ENCODE measurements at regions not wholly inside any gene's neighbourhood (a gene's known extent, or its start where the extent isn't known, plus 50 kb on each side); places are given as distances from the start of the nearest gene placed in this dataset.

- Histone ChIP-seq H3K4me3 (replicated peaks; ENCODE audit: low read depth, low read length) (no peak overlapping the region), H3K27me3 (replicated peaks; ENCODE audit: control insufficient read depth, insufficient read depth, low read length) (no peaks in the 10 kb centered on the region; the same call in 1 of the 2 replicates), H3K36me3 (ENCODE audit: control insufficient read depth, insufficient read depth, low read length) (no peaks in the 10 kb centered on the region)
- DNase-seq (ENCODE audit: extremely low read depth, insufficient read length): no peak
- TF ChIP-seq, protein P1, sequence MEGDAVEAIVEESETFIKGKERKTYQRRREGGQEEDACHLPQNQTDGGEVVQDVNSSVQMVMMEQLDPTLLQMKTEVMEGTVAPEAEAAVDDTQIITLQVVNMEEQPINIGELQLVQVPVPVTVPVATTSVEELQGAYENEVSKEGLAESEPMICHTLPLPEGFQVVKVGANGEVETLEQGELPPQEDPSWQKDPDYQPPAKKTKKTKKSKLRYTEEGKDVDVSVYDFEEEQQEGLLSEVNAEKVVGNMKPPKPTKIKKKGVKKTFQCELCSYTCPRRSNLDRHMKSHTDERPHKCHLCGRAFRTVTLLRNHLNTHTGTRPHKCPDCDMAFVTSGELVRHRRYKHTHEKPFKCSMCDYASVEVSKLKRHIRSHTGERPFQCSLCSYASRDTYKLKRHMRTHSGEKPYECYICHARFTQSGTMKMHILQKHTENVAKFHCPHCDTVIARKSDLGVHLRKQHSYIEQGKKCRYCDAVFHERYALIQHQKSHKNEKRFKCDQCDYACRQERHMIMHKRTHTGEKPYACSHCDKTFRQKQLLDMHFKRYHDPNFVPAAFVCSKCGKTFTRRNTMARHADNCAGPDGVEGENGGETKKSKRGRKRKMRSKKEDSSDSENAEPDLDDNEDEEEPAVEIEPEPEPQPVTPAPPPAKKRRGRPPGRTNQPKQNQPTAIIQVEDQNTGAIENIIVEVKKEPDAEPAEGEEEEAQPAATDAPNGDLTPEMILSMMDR (IDR thresholded peaks at IDR 0.05; ENCODE audit: insufficient read depth, low read length, poor library complexity, severe bottlenecking): no peak
Measured at GRCh38 chr17:77779711-77780539, 178.6 kb upstream of the TNRC6C start.

- H3K36me3 ChIP-seq (ENCODE audit: control insufficient read depth, insufficient read depth, low read length): no peaks in the 10 kb centered on the region
- H3K4me3 ChIP-seq (replicated peaks; ENCODE audit: low read depth, low read length): no peak overlapping the region
- DNase-seq (ENCODE audit: extremely low read depth, insufficient read length): no peak
- H3K27me3 ChIP-seq (replicated peaks; ENCODE audit: control insufficient read depth, insufficient read depth, low read length): no peaks in the 10 kb centered on the region; the same call in 1 of the 2 replicates
- TF ChIP-seq, protein P1 (IDR thresholded peaks at IDR 0.05; ENCODE audit: insufficient read depth, low read length, poor library complexity, severe bottlenecking): no peak
Measured at GRCh38 chr17:77781536-77781935, 177.0 kb upstream of the TNRC6C start.

DNA sequence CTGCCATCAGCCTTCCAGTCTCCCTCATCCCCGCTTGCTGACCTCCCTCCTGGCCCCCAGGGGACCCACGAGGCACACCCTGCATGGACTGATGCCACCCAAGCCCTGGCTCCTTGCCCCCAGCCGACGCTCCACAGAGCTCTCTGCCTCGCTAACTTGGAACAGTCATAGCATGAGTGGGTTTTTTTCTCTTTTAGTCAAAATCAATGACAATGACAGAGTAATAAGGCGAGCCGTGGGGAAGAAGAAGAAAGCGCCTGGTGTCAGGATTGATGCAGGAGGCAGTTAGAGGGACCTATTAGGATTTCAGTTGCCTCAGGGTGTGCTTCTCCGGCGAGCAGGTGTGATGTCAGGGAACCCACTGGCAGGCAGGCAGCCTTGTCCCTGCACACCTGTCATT lies 176.3 kb upstream of the TNRC6C start:
- TF ChIP-seq, protein P1 (IDR thresholded peaks at IDR 0.05; ENCODE audit: insufficient read depth, low read length, poor library complexity, severe bottlenecking): no peak
- no peaks in the 10 kb centered on the region; the same call in none of the 2 replicates for H3K27me3 ChIP-seq (replicated peaks; ENCODE audit: control insufficient read depth, insufficient read depth, low read length)

GRCh38 chr17:77782611-77783010 lies 175.9 kb upstream of the TNRC6C start:
- H3K36me3 ChIP-seq (ENCODE audit: control insufficient read depth, insufficient read depth, low read length): no peaks in the 10 kb centered on the region
- TF ChIP-seq, protein P1 (IDR thresholded peaks at IDR 0.05; ENCODE audit: insufficient read depth, low read length, poor library complexity, severe bottlenecking): no peak
- H3K27me3 ChIP-seq (replicated peaks; ENCODE audit: control insufficient read depth, insufficient read depth, low read length): no peaks in the 10 kb centered on the region; the same call in none of the 2 replicates
- H3K4me3 ChIP-seq (replicated peaks; ENCODE audit: low read depth, low read length): no peak overlapping the region
- DNase-seq (ENCODE audit: extremely low read depth, insufficient read length): no peak

More for the DNA sequence above, 176.3 kb upstream of the TNRC6C start:
- DNase-seq (ENCODE audit: extremely low read depth, insufficient read length): no peak
- Histone ChIP-seq H3K4me3 (replicated peaks; ENCODE audit: low read depth, low read length) (no peak overlapping the region), H3K36me3 (ENCODE audit: control insufficient read depth, insufficient read depth, low read length) (no peaks in the 10 kb centered on the region)

DNA sequence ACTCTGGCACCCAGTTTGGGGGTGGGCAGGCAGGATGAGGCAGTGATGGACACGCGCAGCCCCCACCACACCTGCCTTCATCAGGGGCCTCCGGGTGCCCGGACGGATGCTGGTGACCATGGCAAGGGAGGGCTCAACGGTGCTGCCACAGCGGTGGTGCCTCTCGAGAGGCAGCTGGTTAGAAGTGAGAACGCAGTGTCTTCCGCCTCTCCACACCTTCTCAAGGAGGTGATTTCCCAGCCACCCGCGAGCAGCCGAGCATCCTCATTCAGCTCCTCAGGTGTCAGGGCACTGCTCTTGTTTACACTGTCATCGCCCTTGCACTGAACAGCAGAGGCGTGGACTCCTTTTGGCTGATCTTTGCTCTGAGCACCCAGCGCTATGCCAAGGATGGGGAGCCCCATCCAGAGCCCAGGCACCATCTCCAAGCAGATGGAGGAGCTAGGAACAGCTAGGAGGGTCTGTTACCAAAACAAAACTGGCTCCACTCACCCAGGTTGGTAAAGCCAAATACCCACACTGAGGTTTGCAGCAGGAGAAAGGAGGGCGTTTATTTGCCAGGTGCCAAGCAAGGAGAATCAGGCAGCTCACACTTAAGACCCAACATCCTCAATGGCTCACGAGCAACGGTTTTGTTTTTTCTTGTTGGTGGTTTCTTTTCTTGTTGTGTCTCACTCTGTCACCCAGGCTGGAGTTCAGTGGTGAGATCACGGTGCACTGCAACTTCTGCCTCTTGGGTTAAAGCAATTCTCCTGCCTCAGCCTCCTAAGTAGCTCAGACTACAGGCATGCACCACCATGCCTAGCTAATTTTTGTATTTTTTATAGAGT lies 174.3 kb upstream of the TNRC6C start:
- no peak overlapping the region for H3K4me3 ChIP-seq (replicated peaks; ENCODE audit: low read depth, low read length)
- DNase-seq (ENCODE audit: extremely low read depth, insufficient read length): no peak
- TF ChIP-seq, protein P1 (IDR thresholded peaks at IDR 0.05; ENCODE audit: insufficient read depth, low read length, poor library complexity, severe bottlenecking): no peak
- no peaks in the 10 kb centered on the region; the same call in none of the 2 replicates for H3K27me3 ChIP-seq (replicated peaks; ENCODE audit: control insufficient read depth, insufficient read depth, low read length)
- no peaks in the 10 kb centered on the region for H3K36me3 ChIP-seq (ENCODE audit: control insufficient read depth, insufficient read depth, low read length)

Data from GM06990 (cell line).